ENCODE measurements at regions not wholly inside any gene's neighbourhood (a gene's known extent, or its start where the extent isn't known, plus 50 kb on each side); places are given as distances from the start of the nearest gene placed in this dataset.

DNA sequence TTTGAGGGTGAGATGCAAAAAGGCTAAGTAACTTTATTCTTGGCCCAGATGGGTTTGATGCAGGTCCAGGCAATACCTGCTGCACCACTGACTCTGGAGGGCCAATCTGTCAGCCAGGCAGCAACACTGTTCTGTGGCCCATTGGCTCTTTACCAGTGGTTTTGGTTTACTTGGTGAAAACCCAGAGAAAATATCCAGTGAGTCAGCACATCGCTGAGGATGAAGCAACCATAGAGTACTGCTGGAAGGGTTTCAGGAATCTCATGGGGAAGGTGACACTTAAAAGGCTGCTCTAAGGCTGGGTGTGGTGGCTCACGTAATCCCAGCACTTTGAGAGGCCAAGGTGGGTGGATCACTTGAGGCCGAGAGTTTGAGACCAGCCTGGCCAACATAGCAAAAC is 192.5 kb upstream of the FAM98A start:
- DNase-seq, result no peak

DNA sequence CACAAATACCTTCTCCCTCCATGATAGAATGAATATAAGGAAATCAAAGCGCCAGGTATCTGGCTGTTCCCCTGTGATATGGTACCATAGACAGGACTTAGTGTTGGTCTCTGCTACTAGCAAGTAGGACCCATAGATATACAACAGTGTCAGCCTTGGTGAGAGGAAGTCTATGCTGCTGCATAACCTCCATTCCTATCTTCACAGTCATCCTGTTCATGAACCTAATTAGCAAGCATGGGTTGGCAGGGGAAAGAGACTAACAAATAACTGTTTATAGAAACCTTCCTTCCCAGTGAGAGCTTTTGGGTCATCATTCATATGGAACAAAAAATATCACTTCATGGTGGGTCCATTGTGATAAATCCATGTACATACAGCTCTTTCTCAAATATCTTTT is 188.9 kb upstream of the FAM98A start:
- no peak for DNase-seq

DNA sequence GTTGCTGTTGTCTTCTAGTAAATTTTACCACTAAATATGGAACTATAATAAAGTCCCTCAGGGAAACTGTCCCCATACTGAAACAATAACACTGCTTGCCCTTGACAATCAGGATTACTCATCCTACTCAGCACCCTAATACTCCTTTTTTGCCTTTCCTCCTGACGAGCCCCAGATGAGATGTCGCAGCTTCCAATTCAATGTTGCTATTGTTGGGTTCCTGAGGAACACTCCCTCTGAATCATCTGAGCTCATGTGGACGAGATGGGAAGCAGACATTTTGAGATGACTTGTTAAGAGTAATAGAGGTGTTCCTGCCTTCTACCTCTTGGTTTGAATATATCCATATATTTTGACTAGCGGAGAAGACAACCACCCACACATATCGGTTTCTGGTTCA is 187.8 kb upstream of the FAM98A start:
- no peak for DNase-seq

DNA sequence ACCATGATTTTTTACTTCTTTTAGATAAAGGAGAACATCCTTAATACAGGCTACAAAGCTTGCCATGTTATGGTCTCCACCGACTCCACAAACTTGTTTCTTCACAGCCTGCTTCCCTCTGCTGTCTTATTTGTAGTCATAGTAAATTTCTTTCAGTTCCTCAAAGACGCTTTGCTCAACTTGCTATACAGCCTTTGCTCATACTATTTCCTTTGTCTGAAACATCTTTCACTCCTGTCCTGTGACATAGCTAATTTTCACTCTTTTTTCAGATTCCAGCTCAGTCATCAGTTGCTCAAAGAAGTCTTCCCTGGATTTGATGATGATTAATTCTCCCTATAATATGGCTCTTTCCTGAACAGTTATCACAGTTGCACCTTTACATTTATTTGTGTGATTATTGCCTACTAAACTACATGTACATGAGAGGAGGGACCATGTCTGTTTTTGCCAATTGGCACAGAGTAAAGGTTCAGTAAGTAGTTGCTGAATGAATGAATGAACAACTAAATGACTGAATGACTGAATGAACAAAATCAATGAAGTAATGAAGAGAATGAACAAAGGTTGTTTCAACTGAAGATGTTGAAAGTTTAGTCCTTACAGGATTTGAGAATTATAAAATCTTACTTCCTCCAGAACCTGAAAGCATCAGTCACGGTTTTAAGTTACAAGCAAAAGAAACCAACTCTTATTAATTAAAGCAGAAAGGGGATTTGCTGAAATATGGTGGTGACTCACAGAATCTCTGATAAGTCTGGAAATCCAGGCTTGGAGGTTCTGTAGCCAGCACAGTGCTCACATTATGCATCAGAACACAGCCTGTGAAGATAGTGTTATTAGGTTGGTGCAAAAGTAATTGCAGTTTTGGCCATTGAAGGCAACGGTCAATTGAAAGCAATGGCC is 186.4 kb upstream of the FAM98A start:
- DNase-seq, result no peak

DNA sequence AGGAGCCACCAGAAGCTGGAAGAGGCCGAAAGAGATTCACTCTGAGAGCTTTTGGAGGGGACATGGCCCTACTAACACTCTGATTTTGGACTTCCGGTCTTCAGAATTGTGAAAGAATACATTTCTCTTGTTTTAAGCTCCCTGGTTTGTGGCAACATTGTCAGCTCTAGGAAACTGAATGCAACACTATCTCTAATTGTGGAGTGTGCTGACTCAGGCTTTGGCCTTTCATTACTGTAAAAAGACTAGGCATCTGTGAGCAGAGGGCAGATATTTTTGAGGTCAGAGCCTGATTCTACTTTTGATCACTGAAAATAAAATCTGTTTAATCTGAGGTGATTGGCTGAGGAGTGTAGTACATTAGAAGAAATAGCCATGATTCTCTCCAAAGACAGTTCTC is 185.4 kb upstream of the FAM98A start:
- no peak for DNase-seq

DNA sequence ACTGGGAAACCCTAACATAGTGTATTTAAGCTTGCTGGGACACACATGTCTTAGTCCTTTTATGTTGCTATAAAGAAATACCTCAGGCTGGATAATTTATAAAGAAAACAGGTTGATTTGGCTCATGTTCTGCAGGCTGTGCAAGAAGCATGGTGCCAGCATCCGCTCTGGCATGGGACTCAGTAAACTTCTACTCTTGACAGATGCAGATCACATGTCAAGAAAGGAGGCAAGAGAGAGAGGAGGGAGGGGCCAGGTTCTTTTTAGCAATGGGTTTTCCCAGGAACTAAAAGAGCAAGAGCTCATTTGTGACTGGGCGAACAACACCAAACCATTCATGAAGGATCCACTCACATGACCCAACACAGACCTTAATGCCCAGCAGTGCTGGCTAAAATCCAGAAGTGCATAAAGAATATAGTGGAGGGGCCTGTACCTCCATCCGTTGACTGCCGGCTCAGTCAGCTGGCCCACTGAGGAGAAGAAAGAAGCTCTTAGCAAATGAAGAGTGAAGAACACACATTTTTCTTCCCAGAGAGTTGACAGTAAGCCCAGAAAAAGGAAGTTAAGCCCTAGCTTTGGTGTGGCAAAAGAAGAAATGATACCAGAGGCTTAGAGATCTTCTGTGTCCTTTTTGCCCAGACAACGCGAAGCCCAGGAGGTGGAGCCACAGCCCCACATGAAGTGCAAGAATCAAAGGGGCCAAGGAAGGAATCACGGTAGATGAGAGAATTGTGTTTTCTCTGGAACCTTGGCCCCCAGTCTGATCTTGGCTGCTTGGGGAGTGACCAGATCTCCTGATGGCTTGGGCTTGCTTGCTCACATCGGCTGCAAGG is 183.5 kb upstream of the FAM98A start:
- DNase-seq, result no peak

DNA sequence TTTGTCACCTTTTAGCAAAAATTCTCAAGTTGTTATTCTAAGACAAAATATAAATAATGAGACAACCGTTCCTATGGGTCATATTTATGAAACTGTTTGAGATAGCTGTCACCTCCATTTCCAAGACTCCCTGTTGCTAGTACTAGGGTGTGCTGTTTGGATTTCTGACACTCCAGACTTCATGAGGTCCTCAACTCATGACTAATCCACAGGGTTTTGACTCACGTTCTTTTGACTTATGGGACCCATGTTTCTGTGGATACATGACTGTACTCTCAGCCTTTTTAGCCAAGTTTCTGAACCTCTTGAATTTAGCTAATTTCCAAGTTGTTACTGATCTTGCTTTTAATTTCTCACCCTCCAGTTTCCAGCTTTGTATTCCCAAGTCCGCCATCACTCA is 178.7 kb upstream of the FAM98A start:
- DNase-seq, result no peak

DNA sequence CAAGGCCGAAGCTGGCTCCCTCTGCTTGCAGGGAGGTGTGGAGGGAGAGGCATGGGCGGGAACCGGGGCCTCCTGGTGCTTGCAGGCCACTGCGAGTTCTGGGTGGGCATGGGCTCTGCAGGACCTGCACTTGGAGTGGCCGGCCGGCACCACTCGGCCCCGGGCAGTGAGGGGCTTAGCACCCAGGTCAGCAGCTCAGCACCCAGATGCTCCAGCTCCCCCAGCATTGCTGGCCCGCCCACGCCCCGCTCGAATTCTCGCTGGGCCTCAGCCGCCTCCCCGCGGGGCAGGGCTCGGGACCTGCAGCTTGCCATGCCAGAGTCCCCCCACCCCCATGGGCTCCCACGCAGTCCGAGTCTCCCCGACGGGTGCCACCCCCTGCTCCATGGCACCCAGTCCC is 176.2 kb upstream of the FAM98A start:
- no peak for DNase-seq

DNA sequence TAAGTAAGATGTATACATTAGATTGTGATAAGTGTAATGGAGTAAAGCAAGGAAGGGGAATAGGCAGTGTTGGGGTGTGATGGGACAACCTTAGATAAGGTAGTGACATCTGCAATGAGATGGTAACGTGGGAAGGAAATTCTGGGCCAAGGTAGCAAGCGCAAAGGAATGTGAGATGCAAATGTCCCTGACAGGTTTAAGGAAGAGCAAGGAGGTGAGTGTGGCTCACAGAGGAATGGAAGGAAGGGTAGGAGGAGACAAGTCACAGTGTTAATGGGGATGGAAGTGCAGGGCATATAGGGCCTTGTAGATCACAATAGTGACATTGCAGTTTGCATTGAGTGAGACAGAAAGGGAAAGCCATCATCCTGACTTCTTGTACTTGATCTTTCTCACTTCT is 170.9 kb upstream of the FAM98A start:
- DNase-seq, result no peak

DNA sequence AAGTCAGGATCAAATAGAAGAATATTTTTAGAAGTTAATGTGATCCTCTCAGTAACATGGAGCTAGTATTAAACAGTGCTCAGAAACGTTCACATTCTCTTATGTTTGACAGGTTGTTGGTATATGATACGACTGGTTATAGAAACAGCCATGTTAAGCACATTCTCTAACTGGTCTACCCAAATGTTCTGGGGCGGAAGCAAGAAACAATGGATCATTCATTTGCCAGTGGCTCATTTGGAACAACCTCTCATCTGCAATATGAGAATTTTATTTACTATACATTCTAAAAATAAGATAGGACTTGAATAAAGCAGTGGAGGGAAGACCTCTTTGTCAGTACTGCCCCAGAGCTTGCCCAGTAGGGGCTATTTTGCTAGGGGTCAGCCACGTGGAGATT is 167.1 kb upstream of the FAM98A start:
- no peak for DNase-seq

DNA sequence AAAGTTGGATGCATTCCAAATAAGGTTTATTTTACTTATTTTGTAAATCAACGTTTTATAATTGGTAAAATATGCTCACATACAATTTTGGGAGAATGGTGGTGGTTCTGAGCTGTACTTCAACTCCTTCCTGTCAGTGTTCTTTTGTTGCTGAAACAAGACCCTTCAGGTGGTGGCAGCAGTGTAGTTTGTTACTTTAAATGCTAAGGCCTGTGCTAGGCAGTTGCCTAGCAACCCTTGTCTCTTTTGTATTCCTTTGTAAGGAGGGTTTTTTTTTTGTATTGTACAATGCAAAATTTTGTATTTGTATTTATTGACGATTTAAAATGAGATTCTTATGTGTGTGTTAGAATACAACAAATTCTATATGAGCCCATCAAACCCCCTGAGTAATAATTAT is 166.0 kb upstream of the FAM98A start:
- no peak for DNase-seq

DNA sequence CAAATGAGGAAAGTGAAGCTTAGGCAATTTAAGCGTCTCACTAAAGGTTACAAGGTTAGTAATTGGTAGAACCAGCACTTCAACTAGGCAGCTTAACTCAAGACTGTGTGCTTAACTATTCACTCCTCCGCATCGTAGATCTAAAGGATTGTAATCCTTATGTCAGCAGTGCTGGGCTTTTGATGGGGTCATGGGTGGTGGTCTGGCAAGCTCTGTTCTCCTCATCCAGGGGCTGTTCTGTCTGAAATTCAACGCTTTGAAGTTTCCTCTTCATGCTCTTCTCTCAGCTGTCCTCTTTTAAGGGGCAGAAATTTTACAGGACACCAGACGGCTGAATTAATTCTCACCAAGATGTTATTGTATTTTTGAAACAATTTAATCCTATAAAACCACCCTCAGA is 165.5 kb upstream of the FAM98A start:
- no peak for DNase-seq

DNA sequence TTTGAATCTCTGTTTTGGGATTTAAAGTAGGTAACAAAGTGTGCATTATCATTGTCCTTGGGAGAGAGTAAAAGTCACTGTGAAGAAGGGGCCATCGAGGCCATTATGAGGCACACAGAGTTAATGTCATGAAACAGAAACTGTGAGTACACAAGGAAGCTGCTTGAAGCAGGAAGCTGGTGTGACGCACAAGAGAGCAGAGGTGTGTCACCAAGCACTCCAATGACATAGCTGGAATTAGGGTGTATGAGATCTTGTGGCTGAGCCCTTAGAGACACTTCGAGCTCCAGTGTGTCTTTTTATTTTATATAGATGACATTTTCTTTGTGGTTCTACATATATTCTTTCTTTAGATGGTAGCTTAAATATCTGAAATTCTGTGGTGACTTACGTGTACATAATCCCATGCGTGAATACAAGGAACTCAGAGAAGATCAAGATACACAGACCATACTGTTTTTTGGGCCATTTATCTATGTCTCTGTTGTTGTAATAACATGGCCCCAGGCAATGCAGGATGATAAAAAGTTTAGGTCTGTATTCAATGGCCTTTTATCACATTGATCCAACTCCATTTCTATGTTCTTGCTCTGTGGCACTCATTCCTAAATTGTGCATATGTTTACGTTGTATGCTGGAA is 164.7 kb upstream of the FAM98A start:
- no peak for DNase-seq

DNA sequence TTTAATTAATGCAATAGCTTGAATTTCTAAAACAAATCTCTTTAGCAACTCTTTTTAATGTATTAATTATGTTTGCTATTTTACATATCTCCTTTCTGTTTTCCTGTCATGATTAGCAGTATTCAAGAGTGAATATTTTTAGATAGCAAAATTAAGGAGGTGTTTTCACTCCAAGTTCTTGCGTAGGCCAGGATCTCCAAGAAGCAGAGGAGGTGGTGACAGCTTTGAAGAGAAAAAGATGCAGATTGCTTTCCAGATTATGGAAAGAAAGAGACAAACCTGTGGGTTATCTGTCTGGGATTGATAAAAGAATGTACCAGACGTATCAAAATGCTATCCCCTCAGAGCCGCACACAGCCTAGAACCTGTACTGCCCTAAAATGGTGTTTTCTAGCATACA is 163.5 kb upstream of the FAM98A start:
- no peak for DNase-seq

DNA sequence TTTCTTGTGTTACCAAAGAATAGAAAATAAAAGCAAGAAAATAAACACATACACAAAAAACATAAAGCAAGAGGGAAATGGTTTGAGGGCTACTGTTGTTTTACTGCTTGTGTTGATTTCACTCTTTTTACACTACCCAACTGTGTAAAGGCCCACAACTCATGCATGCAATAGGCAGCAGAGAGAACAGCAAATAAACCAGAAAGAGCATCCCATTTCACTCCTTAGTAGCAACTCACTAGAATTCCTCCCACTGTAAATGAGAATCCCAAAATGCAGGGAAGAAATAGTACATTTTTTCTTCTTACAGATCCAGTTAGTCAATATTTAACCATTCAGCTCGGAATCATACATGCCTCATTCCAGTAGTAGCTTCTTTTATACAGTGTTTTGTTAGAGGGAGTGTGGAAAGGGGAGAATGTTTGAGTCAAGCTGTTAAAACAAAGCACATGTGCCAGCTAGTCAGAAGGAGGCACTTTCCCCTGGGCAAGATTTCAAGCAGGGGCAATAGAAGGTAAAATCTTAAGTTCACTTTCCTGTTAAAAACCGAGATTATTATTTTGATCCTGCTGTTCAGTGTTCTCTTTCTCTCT is 147.2 kb upstream of the FAM98A start:
- DNase-seq, result no peak

DNA sequence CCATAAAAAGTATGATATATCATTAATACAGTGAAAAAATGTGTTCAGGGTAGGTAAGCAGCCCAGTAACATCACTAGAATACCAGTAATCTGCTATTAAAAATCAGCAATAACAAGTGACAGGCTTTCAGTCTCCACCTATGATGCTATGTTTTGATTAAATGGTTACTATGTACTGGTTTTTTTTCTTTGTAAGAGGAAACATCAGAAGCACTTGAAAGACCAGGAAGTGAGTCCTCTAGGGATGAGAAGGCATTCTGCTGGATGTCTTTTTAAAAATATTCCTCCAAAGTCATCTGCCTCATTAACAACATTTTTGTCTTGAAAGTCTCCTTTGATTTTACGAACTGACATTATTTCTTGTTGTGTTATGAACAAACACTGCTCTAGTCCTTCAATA is 136.0 kb upstream of the FAM98A start:
- DNase-seq, result no peak

DNA sequence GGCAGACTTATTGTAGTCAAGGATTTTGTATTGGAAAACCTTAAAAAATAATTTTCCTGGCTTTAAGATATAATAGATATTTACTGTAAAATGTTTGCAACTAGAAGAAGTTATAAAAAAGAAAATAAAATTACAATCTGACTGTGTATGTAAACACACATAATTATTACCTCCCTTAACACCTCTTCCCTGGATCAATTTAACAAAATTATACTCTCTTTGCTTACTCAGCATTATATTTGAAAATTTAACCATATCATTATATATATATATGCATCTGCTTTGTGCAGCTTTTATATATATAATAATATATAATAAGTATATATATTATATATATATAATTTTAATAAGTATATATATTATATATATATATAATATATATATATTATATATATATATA is 131.7 kb upstream of the FAM98A start:
- DNase-seq, result no peak

DNA sequence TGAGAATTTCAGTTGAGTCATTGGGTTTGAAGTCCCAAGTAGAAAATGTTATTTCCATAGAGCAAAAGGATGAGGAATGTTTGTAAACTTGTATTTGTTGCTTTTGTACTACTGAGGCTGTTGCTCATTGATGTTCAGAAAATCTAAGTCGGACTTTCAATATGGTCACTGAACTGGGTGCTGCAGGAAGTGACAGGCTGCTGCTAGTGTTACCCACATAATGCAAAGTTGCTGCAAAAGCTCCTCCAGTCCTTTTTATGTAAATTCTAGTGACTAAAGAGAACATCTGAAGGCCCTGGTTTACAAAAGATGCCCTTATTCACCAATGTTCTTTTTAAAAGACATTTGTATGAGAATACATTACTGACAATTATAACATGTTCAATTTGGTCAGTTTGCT is 131.1 kb upstream of the FAM98A start:
- DNase-seq, result no peak

DNA sequence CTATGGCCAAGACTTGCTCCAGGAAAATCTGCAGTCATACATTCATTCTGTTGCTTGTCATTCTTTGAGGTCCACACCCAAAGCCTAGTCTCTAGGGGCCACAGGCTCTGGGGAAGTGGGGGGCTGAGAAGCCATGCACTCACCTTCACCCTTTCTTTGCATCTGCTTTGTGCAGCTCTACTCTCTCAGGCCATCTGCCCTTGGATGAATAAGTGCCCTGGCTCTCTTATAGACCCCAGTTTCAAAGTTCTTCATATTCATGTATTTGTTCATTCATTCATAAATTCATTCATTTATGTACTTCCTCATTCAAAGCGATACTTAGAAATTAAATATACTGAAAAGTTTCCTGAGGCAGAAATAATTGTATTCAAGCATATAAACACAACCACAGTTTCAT is 130.3 kb upstream of the FAM98A start:
- no peak for DNase-seq

DNA sequence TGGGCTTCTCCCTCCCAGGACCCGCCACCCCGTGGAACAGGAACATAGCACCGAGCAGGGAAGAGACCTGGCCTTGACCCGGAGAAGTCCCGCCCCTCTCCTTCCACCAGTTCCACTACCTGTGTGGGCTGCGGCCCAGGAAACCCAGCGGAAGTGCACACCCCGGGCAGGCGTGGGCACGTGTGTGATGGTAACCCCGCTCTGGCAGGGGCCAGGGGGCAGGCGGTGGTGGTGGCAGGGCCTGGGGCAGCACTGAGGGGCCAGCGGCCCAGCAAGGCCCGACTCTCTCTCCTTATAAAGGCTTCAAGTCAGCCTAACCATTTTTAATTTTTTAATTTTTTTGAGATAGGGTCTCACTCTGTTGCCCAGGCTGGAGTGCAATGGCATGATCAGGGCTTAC is 129.0 kb upstream of the FAM98A start:
- no peak for DNase-seq

DNA sequence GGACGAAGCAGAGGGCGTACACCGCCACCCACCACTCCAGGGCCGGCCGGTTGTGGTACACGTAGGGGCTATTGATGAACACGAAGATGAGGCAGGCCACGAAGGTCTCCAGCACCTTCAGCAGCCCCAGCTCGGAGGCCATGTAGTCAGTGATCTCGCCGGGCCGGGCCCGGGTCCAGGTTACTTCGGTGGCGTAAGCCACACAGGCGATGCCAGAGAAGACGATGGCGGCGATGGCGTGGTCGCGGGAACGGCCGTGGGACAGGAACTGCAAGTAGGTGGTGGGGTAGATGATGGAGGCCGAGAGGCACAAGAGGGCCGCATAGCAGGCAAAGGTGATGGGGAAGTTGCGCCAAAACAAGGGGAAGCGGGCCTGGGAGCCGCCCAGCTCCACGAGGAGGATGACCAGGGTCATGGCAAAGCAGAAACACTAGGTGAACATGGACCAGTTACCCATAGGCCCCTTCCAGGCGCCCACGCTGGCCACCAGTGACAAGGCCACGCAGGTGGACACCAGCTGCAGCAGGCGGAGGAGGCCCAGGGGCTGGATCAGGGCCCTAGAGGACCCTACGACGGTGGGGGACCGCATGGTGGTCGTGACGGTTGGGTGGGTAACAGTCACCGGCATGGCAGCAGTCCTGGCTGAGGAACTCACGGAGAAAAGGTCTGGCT is 128.4 kb upstream of the FAM98A start:
- DNase-seq, result no peak

DNA sequence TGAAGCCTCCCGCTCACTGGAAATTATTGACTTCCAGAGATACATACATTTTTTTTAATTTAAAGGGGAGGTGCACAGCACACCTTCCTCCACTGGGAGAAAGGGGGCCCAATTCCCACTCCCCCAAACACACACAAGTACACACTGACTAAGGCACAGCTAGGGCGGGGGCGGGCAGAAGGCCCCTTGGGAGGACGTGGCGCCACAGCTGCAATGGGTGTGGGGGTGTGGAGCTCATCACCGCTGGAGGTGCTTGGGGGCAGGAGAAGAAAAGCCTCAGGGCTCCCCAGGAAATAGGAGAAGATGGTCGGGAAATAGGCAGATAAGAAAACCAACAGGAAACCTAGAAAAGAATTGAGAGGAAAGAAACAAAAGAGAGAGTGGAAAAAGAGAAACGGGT is 127.3 kb upstream of the FAM98A start:
- no peak for DNase-seq

DNA sequence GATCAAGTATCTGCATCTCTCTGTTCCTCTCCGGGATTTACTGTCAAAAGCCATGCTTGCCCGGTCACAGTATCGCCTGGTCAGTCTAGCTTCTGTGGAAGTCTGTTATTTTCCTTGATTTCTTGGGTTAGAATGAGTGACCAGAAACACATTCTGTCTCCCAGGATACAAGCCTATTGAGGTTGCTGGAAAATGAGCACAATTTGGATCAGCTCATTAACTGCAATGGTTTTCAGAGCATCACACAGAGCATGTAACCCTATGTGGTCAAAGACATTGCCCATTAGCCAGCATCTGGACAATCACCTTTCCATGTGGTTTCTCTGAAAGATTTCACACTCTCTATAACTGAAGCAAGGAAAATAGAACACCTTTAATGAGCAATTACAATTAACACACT is 124.2 kb upstream of the FAM98A start:
- DNase-seq, result no peak
